BLaER1 (cell line): ENCODE measurements at regions not wholly inside any gene's neighbourhood (a gene's known extent, or its start where the extent isn't known, plus 50 kb on each side); places are given as distances from the start of the nearest gene placed in this dataset.

ENCODE experiments used
- H3K27ac ChIP-seq: shearing (Covaris generic); formaldehyde crosslinking; 2 replicates; pipeline ENCODE4 v1.8.1; 2022
- H3K27me3 ChIP-seq: shearing (Covaris generic); formaldehyde crosslinking; 2 replicates; pipeline ENCODE4 v1.8.1; 2022
- H3K36me3 ChIP-seq: shearing (Covaris generic); formaldehyde crosslinking; 2 replicates; pipeline ENCODE4 v1.8.1; 2022
- H3K4me1 ChIP-seq: shearing (Covaris generic); formaldehyde crosslinking; 2 replicates; pipeline ENCODE4 v1.8.1; 2022
- H3K4me2 ChIP-seq: shearing (Covaris generic); formaldehyde crosslinking; 2 replicates; pipeline ENCODE4 v1.8.1; 2022
- H3K4me3 ChIP-seq: shearing (Covaris generic); formaldehyde crosslinking; 2 replicates; pipeline ENCODE4 v1.8.1; 2022
- H3K9ac ChIP-seq: shearing (Covaris generic); formaldehyde crosslinking; 2 replicates; pipeline ENCODE4 v1.8.1; 2022
- H3K9me3 ChIP-seq: shearing (Covaris generic); formaldehyde crosslinking; 2 replicates; pipeline ENCODE4 v1.8.1; 2022
- H4K20me1 ChIP-seq: shearing (Covaris generic); formaldehyde crosslinking; 2 replicates; pipeline ENCODE4 v1.8.1; 2022
- Cebpa-rat ChIP-seq: shearing (Covaris generic); IDR thresholded peaks from 2 replicates; pipeline ENCODE4 v1.8.1; 2022

- H3K4me1 ChIP-seq, result no peaks in the 10 kb centered on the region
- no peaks in the 10 kb centered on the region for H4K20me1 ChIP-seq
- H3K27ac ChIP-seq, result no peak overlapping the region
- no peaks in the 10 kb centered on the region for H3K36me3 ChIP-seq
- H3K9ac ChIP-seq, result no peak overlapping the region
- H3K4me2 ChIP-seq, result no peak overlapping the region
- TF ChIP-seq Cebpa-rat, result no peak
- H3K4me3 ChIP-seq, result no peak overlapping the region
- H3K27me3 ChIP-seq, result no peaks in the 10 kb centered on the region
- no peaks in the 10 kb centered on the region for H3K9me3 ChIP-seq
These were observed 374.1 kb upstream of the HTR1E start for GRCh38 chr6:86563197-86563596.

GRCh38 chr6:86558318-86558717, 379.0 kb upstream of the HTR1E start:
- no peak overlapping the region for H3K4me2 ChIP-seq
- H3K27me3 ChIP-seq, result no peaks in the 10 kb centered on the region
- H3K27ac ChIP-seq, result no peak overlapping the region
- no peak overlapping the region for H3K4me3 ChIP-seq
- H4K20me1 ChIP-seq, result no peaks in the 10 kb centered on the region
- no peaks in the 10 kb centered on the region for H3K9me3 ChIP-seq
- no peaks in the 10 kb centered on the region for H3K36me3 ChIP-seq
- no peak for TF ChIP-seq Cebpa-rat
- H3K9ac ChIP-seq, result no peak overlapping the region
- H3K4me1 ChIP-seq, result no peaks in the 10 kb centered on the region

GRCh38 chr6:86537292-86537861, 400.0 kb upstream of the HTR1E start:
- H4K20me1 ChIP-seq, result no peaks in the 10 kb centered on the region
- TF ChIP-seq Cebpa-rat, result no peak
- H3K4me2 ChIP-seq, result no peak overlapping the region
- no peak overlapping the region for H3K27ac ChIP-seq
- H3K4me3 ChIP-seq, result no peak overlapping the region
- no peaks in the 10 kb centered on the region for H3K9me3 ChIP-seq
- H3K27me3 ChIP-seq, result no peaks in the 10 kb centered on the region
- no peak overlapping the region for H3K9ac ChIP-seq
- no peaks in the 10 kb centered on the region for H3K36me3 ChIP-seq
- no peaks in the 10 kb centered on the region for H3K4me1 ChIP-seq

- H3K27me3 ChIP-seq, result no peaks in the 10 kb centered on the region
- no peaks in the 10 kb centered on the region for H3K9me3 ChIP-seq
- no peaks in the 10 kb centered on the region for H4K20me1 ChIP-seq
- TF ChIP-seq Cebpa-rat, result no peak
- H3K36me3 ChIP-seq, result no peaks in the 10 kb centered on the region
- H3K27ac ChIP-seq, result no peak overlapping the region
- no peak overlapping the region for H3K9ac ChIP-seq
- H3K4me1 ChIP-seq, result no peaks in the 10 kb centered on the region
- H3K4me2 ChIP-seq, result no peak overlapping the region
- no peak overlapping the region for H3K4me3 ChIP-seq
These were observed 401.2 kb upstream of the HTR1E start for GRCh38 chr6:86536121-86536520.

GRCh38 chr6:86535100-86535499, 402.2 kb upstream of the HTR1E start:
- TF ChIP-seq Cebpa-rat, result no peak
- Histone ChIP-seq H3K27ac (no peak overlapping the region), H3K27me3 (no peaks in the 10 kb centered on the region), H3K4me1 (no peaks in the 10 kb centered on the region), H3K36me3 (no peaks in the 10 kb centered on the region), H3K4me3 (no peak overlapping the region), H4K20me1 (no peaks in the 10 kb centered on the region), H3K9ac (no peak overlapping the region), H3K4me2 (no peak overlapping the region), H3K9me3 (no peaks in the 10 kb centered on the region)

GRCh38 chr6:86529635-86530034, 407.7 kb upstream of the HTR1E start:
- no peaks in the 10 kb centered on the region for H3K9me3 ChIP-seq
- no peak for TF ChIP-seq Cebpa-rat
- no peak overlapping the region for H3K9ac ChIP-seq

GRCh38 chr6:86526238-86526637, 411.1 kb upstream of the HTR1E start:
- Histone ChIP-seq H3K27me3 (no peaks in the 10 kb centered on the region), H3K9me3 (no peaks in the 10 kb centered on the region), H3K9ac (no peak overlapping the region), H3K4me1 (no peaks in the 10 kb centered on the region), H3K4me3 (no peak overlapping the region), H3K36me3 (no peaks in the 10 kb centered on the region), H3K4me2 (no peak overlapping the region), H4K20me1 (no peaks in the 10 kb centered on the region), H3K27ac (no peak overlapping the region)
- no peak for TF ChIP-seq Cebpa-rat

More at GRCh38 chr6:86529635-86530034, 407.7 kb upstream of the HTR1E start:
- Histone ChIP-seq H3K4me1 (no peaks in the 10 kb centered on the region), H3K4me2 (no peak overlapping the region), H4K20me1 (no peaks in the 10 kb centered on the region), H3K27me3 (no peaks in the 10 kb centered on the region), H3K4me3 (no peak overlapping the region), H3K36me3 (no peaks in the 10 kb centered on the region), H3K27ac (no peak overlapping the region)

GRCh38 chr6:86516087-86516486, 421.2 kb upstream of the HTR1E start:
- H4K20me1 ChIP-seq, result no peaks in the 10 kb centered on the region
- no peaks in the 10 kb centered on the region for H3K4me1 ChIP-seq
- TF ChIP-seq Cebpa-rat, result no peak
- no peaks in the 10 kb centered on the region for H3K36me3 ChIP-seq
- H3K9me3 ChIP-seq, result no peaks in the 10 kb centered on the region
- no peak overlapping the region for H3K4me2 ChIP-seq
- no peaks in the 10 kb centered on the region for H3K27me3 ChIP-seq
- no peak overlapping the region for H3K27ac ChIP-seq
- H3K9ac ChIP-seq, result no peak overlapping the region
- H3K4me3 ChIP-seq, result no peak overlapping the region

- Histone ChIP-seq H3K9me3 (no peaks in the 10 kb centered on the region), H3K36me3 (no peaks in the 10 kb centered on the region), H4K20me1 (no peaks in the 10 kb centered on the region), H3K27me3 (no peaks in the 10 kb centered on the region), H3K4me2 (no peak overlapping the region), H3K27ac (no peak overlapping the region), H3K9ac (no peak overlapping the region), H3K4me1 (no peaks in the 10 kb centered on the region), H3K4me3 (no peak overlapping the region)
- TF ChIP-seq Cebpa-rat, result no peak
These were observed 425.4 kb upstream of the HTR1E start for GRCh38 chr6:86511962-86512361.

- H4K20me1 ChIP-seq, result no peaks in the 10 kb centered on the region
- H3K4me2 ChIP-seq, result no peak overlapping the region
- H3K4me1 ChIP-seq, result no peaks in the 10 kb centered on the region
- H3K9me3 ChIP-seq, result no peaks in the 10 kb centered on the region
- no peaks in the 10 kb centered on the region for H3K27me3 ChIP-seq
- no peaks in the 10 kb centered on the region for H3K36me3 ChIP-seq
- H3K9ac ChIP-seq, result no peak overlapping the region
- no peak for TF ChIP-seq Cebpa-rat
- H3K27ac ChIP-seq, result no peak overlapping the region
- H3K4me3 ChIP-seq, result no peak overlapping the region
These were observed 429.1 kb upstream of the HTR1E start for GRCh38 chr6:86508230-86508629.

- Histone ChIP-seq H3K9ac (no peak overlapping the region), H3K36me3 (no peaks in the 10 kb centered on the region), H3K27me3 (no peaks in the 10 kb centered on the region), H3K9me3 (no peaks in the 10 kb centered on the region), H3K4me3 (no peak overlapping the region), H3K4me2 (no peak overlapping the region), H3K27ac (no peak overlapping the region), H3K4me1 (no peaks in the 10 kb centered on the region), H4K20me1 (no peaks in the 10 kb centered on the region)
- no peak for TF ChIP-seq Cebpa-rat
These were observed 434.8 kb upstream of the HTR1E start for GRCh38 chr6:86502497-86502896.
